Mesothelial cell of epicardium (in vitro differentiated cells): ENCODE measurements at regions not wholly inside any gene's neighbourhood (a gene's known extent, or its start where the extent isn't known, plus 50 kb on each side); places are given as distances from the start of the nearest gene placed in this dataset.

Experiments
- DNase-seq, 2 experiments: peaks; one replicate each; pipeline ENCODE4 v3.0.0; 2021; ENCODE audit warnings: low spot score in 2 of 2; ENCODE audit not compliant: unreplicated experiment in 2 of 2
- H3K27ac Mint-ChIP-seq: 2 replicates; pipeline ENCODE4 v1.8.0; 2021; ENCODE audit warnings: mixed read lengths
- H3K27me3 Mint-ChIP-seq: 2 replicates; pipeline ENCODE4 v1.8.0; 2021; ENCODE audit warnings: low read depth, mixed read lengths
- H3K36me3 Mint-ChIP-seq: 2 replicates; pipeline ENCODE4 v1.8.0; 2021; ENCODE audit warnings: mixed read lengths
- H3K4me1 Mint-ChIP-seq: 2 replicates; pipeline ENCODE4 v1.8.0; 2021; ENCODE audit warnings: mixed read lengths
- H3K4me3 Mint-ChIP-seq: 2 replicates; pipeline ENCODE4 v1.8.0; 2021; ENCODE audit warnings: mild to moderate bottlenecking, moderate library complexity, mixed read lengths
- H3K9me3 Mint-ChIP-seq: 2 replicates; pipeline ENCODE4 v1.8.0; 2021; ENCODE audit warnings: mixed read lengths
- CTCF ChIP-seq: fragments of 200-600 bp; sonication (generic); IDR thresholded peaks from one replicate; pipeline ENCODE4 v1.5.0; 2021; ENCODE audit warnings: antibody characterized with exemption; ENCODE audit not compliant: unreplicated experiment

- Mint-ChIP-seq H3K36me3 (no peaks in the 10 kb centered on the region), H3K27me3 (peaks cover 33% of the 10 kb centered on the region), H3K27ac (no peak overlapping the region), H3K9me3 (peaks cover 5% of the 10 kb centered on the region), H3K4me1 (no peaks in the 10 kb centered on the region), H3K4me3 (no peak overlapping the region)
- TF ChIP-seq CTCF, result no peak
- DNase-seq, result no peak
These were observed 487.8 kb upstream of the PODXL start for GRCh38 chr7:132044247-132044646.

DNA sequence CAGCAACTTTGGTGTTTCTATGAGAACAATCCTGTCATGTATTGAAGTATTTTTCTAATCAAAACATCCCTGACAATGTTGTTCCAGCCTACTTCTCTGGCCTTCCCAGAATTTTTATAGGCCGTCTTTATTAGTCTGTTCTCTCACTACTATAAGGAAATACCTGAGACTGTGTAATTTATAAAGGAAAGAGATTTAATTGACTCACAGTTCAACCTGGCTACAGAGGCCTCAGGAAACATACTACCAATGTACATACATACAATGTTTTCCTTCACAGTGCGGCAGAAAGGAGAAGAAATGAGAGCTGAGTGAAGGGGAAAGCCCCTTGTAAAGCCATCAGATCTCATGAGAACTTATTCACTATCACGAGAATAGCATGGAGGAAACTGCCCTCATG, 484.7 kb upstream of the PODXL start:
- H3K27ac Mint-ChIP-seq, result no peak overlapping the region
- no peaks in the 10 kb centered on the region for H3K36me3 Mint-ChIP-seq
- no peak for TF ChIP-seq CTCF
- no peak for DNase-seq
- peaks cover 5% of the 10 kb centered on the region for H3K9me3 Mint-ChIP-seq
- peaks cover 35% of the 10 kb centered on the region for H3K27me3 Mint-ChIP-seq
- H3K4me1 Mint-ChIP-seq, result no peaks in the 10 kb centered on the region
- no peak overlapping the region for H3K4me3 Mint-ChIP-seq

DNA sequence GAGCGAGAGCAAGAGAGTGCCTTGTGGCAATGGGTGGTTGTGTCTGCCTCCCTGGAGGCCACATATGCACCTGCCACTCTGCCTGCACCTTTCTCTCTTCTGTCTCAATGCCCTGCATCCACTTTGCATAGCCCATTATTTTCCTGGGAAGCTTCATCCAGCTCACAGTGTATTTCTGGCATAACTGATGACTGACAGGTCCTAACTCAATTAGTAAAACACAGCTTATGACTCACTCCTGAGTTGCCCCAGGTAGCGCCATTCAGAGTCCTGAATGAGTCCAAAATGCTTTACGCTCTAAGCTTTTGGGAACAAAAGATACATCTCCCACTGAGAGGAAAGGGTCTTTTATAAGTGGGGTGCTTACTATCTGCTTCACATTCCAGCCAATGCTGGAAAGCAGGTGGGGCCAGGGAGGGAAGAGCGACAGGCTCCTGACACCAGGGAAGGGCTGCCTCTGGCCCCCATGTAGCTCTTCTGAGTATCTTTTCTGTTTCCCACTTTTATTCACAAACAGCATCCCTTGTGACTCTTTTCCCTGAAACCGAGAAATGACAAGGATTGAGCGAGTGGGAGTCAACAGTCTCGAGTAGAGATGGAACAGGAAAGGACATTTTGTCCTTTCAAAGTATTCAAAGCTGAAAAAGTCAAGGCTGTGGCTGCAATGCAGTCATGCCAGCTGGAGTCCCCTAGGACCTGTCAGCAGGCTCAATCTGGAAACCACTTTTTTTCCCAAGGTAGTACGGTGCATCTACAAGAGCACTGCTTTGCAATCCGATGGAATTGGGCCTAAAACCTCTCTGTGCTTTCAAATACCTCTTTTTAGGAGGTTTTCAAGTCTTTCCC, 479.3 kb upstream of the PODXL start:
- H3K27ac Mint-ChIP-seq, result no peak overlapping the region
- H3K36me3 Mint-ChIP-seq, result no peaks in the 10 kb centered on the region
- no peak for DNase-seq
- H3K27me3 Mint-ChIP-seq, result peaks cover 32% of the 10 kb centered on the region
- no peaks in the 10 kb centered on the region for H3K9me3 Mint-ChIP-seq
- H3K4me1 Mint-ChIP-seq, result peaks cover 17% of the 10 kb centered on the region
- no peak for TF ChIP-seq CTCF
- no peak overlapping the region for H3K4me3 Mint-ChIP-seq

GRCh38 chr7:132034748-132035416, 478.5 kb upstream of the PODXL start:
- Mint-ChIP-seq H3K9me3 (no peaks in the 10 kb centered on the region), H3K36me3 (no peaks in the 10 kb centered on the region), H3K27ac (no peak overlapping the region), H3K4me3 (no peak overlapping the region), H3K27me3 (peaks cover 32% of the 10 kb centered on the region), H3K4me1 (peaks cover 26% of the 10 kb centered on the region)
- no peak for DNase-seq
- TF ChIP-seq CTCF, result no peak

- peak overlapping the region; percentile 86 for H3K27ac Mint-ChIP-seq
- peaks cover 10% of the 10 kb centered on the region for H3K27me3 Mint-ChIP-seq
- no peaks in the 10 kb centered on the region for H3K9me3 Mint-ChIP-seq
- no peak overlapping the region for H3K4me3 Mint-ChIP-seq
- DNase-seq, result no peak
- no peaks in the 10 kb centered on the region for H3K36me3 Mint-ChIP-seq
- no peak for TF ChIP-seq CTCF
- H3K4me1 Mint-ChIP-seq, result peaks cover 36% of the 10 kb centered on the region
These were observed 474.5 kb upstream of the PODXL start for GRCh38 chr7:132030883-132031282.
